CD8-positive, alpha-beta memory T cell (primary cell): ENCODE measurements at regions not wholly inside any gene's neighbourhood (a gene's known extent, or its start where the extent isn't known, plus 50 kb on each side); places are given as distances from the start of the nearest gene placed in this dataset.

Experiments used
- CTCF ChIA-PET: fragments of 350-600 bp; sonication (Branson Sonifier 250); formaldehyde crosslinking; loops from one replicate; lab custom pipeline; 2021; ENCODE audit warnings: antibody characterized with exemption; lab: Charles Lee
- POLR2A ChIA-PET: fragments of 350-600 bp; sonication (Branson Sonifier 250); formaldehyde crosslinking; loops from one replicate; lab custom pipeline; 2021; ENCODE audit warnings: antibody characterized with exemption; lab: Charles Lee
- DNase-seq, 5 donors: peaks; one replicate each; pipeline versions ENCODE4 v3.0.0 to v3.0.0-alpha.2; 2020 to 2022; ENCODE audit warnings: mixed read lengths in 1 of 5
- H3K27ac ChIP-seq: one replicate; pipeline ENCODE4 v1.7.0; 2013; ENCODE audit warnings: low read depth, mild to moderate bottlenecking, low read length, moderate library complexity
- H3K27me3 ChIP-seq: 2 replicates; pipeline ENCODE4 v1.7.0; 2013; ENCODE audit warnings: low read length, mild to moderate bottlenecking; ENCODE audit not compliant: insufficient read depth, poor library complexity, severe bottlenecking
- H3K36me3 ChIP-seq: 2 replicates; pipeline ENCODE4 v1.7.0; 2013; ENCODE audit warnings: mild to moderate bottlenecking, low read length, moderate library complexity; ENCODE audit not compliant: insufficient read depth
- H3K4me1 ChIP-seq: 2 replicates; pipeline ENCODE4 v1.7.0; 2013; ENCODE audit warnings: mild to moderate bottlenecking, low read length, moderate library complexity; ENCODE audit not compliant: insufficient read depth
- H3K4me3 ChIP-seq: 2 replicates; pipeline ENCODE4 v1.7.0; 2013; ENCODE audit warnings: mild to moderate bottlenecking, low read length
- H3K9me3 ChIP-seq: 2 replicates; pipeline ENCODE4 v1.7.0; 2013; ENCODE audit warnings: mild to moderate bottlenecking, low read length
- H3K27ac Mint-ChIP-seq, 8 donors: one replicate each; pipeline ENCODE4 v1.8.0; 2020 to 2021; ENCODE audit warnings: mixed read lengths in 8 of 8, mild to moderate bottlenecking in 6 of 8, inconsistent platforms in 3 of 8, moderate library complexity in 3 of 8
- H3K27me3 Mint-ChIP-seq, 2 donors: one replicate each; pipeline ENCODE4 v1.8.0; 2020 to 2021; ENCODE audit warnings: mixed read lengths in 2 of 2, mild to moderate bottlenecking in 1 of 2, moderate library complexity in 1 of 2
- H3K36me3 Mint-ChIP-seq, 3 donors: one replicate each; pipeline ENCODE4 v1.8.0; 2020 to 2021; ENCODE audit warnings: mixed read lengths in 3 of 3, inconsistent platforms in 1 of 3, mild to moderate bottlenecking in 1 of 3
- H3K4me1 Mint-ChIP-seq, 3 donors: one replicate each; pipeline ENCODE4 v1.8.0; 2020 to 2021; ENCODE audit warnings: mixed read lengths in 3 of 3, inconsistent platforms in 1 of 3, mild to moderate bottlenecking in 1 of 3
- H3K4me3 Mint-ChIP-seq, 7 donors: one replicate each; pipeline ENCODE4 v1.8.0; 2020 to 2021; ENCODE audit warnings: mixed read lengths in 7 of 7, mild to moderate bottlenecking in 6 of 7, moderate library complexity in 4 of 7, inconsistent platforms in 2 of 7
- H3K9me3 Mint-ChIP-seq, 5 donors: one replicate each; pipeline ENCODE4 v1.8.0; 2020 to 2022; ENCODE audit warnings: mixed read lengths in 5 of 5, mild to moderate bottlenecking in 3 of 5, moderate library complexity in 2 of 5, inconsistent platforms in 1 of 5

DNA sequence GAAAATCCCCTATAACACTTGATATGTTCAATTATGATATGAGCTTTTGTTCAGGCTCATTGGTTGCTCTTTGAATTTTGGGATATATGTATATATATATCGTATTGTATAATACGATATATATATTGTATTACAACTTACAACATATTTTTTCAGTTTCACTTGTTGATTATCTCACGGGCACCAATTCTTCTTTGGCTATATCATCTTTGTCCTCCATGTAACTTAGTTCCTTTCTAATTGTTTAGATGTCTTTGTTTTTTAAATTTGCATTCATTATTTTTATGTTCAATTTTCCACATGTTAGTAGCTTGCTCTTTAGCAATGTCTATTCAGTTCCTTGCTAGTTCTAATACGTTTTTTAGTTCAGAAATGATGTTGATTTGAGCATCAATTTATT, 150.0 kb downstream of the BACH1 start:
- Mint-ChIP-seq H3K36me3 (peaks cover 0 to 11% (median 10%) of the 10 kb centered on the region in 3 donors), H3K9me3 (peaks cover 0 to 9% (median 0%) of the 10 kb centered on the region in 5 donors), H3K27me3 (peaks cover 0 to 3% of the 10 kb centered on the region in 2 donors), H3K4me3 (peak overlapping the region in 5 of 7 donors; percentile 18 to 65 (median 56)), H3K27ac (peak overlapping the region in 7 of 8 donors; percentile 14 to 98 (median 92)), H3K4me1 (peaks cover 13 to 44% (median 14%) of the 10 kb centered on the region in 3 donors)
- CTCF ChIA-PET = interaction anchor here (1.4 to 1.5 kb wide), 2 partner anchors 23 to 31 kb away, joined by 3 read pairs; no protein-coding TSS in a partner anchor
- H3K36me3 ChIP-seq = no peaks in the 10 kb centered on the region
- H3K27me3 ChIP-seq = no peaks in the 10 kb centered on the region
- no peak overlapping the region for H3K4me3 ChIP-seq
- H3K27ac ChIP-seq = no peak overlapping the region
- no peak for DNase-seq
- H3K4me1 ChIP-seq = peaks cover 16% of the 10 kb centered on the region
- POLR2A ChIA-PET = no interaction called here
- no peaks in the 10 kb centered on the region for H3K9me3 ChIP-seq

DNA sequence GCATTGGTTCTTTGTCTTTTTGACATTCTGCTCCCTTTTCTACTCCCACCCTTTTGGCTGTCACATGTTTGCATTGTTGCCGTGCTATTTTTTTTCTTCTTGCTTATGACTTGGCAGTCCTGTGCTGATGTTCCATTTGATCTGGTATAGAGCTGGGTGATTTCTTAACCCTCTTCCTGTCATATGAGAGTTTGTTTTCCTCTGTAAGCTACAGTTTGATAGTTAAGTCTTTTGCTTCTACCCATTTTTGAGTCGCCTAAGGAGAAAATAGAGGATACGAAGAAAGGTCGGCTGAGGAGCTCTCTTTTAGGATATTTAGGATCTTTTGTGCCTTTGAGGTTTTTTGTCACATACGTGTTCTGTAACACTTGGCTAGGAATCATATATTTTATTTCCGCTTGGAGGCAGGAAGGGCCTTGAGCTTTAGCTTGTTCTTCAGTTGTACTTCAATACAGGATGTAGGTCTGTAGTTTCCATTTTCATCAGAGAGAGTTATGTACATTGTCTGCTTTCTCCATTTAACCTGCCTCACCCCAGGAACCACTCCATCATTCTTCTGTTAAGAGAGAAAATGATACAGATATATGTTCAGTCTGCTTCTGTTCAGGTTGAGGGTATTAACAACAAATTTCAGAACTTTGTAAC, 150.7 kb downstream of the BACH1 start:
- Histone ChIP-seq H3K36me3 (no peaks in the 10 kb centered on the region), H3K27me3 (no peaks in the 10 kb centered on the region), H3K27ac (no peak overlapping the region), H3K4me3 (peak overlapping the region; percentile 34), H3K4me1 (peaks cover 16% of the 10 kb centered on the region), H3K9me3 (no peaks in the 10 kb centered on the region)
- Mint-ChIP-seq H3K27me3 (peaks cover 0 to 3% of the 10 kb centered on the region in 2 donors), H3K27ac (peak overlapping the region; percentile 14 to 98 (median 90)), H3K4me3 (peak overlapping the region in 6 of 7 donors; percentile 18 to 65 (median 56)), H3K36me3 (peaks cover 0 to 9% (median 9%) of the 10 kb centered on the region in 3 donors), H3K9me3 (peaks cover 0 to 9% (median 0%) of the 10 kb centered on the region in 5 donors), H3K4me1 (peaks cover 13 to 46% (median 14%) of the 10 kb centered on the region in 3 donors)
- ChIA-PET POLR2A (no interaction called here), CTCF (interaction anchor here (0.9 to 1.5 kb wide), 3 partner anchors 23 to 73 kb away, joined by 3 read pairs; no protein-coding TSS in a partner anchor)
- DNase-seq = peak in 2 of 5 donors; percentile 19 to 73

DNA sequence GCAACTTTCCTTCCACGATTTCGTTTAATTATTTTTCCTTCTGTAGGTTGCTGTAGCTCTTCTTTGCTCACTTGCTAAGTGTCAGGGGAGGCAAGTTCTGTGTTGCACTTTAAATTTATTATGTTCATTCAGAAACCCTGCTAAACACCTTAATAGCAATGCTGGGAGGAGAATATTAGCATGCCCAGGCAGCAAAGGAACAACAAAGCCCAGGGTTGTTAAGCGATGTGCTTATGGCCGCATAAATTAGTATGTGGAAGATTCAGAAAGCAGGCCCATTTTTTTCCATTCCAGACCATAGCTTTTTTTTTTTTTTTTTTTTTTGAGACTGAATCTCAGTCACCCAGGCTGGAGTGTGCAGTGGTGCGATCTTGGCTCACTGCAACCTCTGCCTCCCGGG, 151.3 kb downstream of the BACH1 start:
- Mint-ChIP-seq H3K27ac (peak overlapping the region; percentile 14 to 98 (median 90)), H3K4me1 (peaks cover 13 to 48% (median 14%) of the 10 kb centered on the region in 3 donors), H3K9me3 (peaks cover 0 to 9% (median 0%) of the 10 kb centered on the region in 5 donors), H3K36me3 (peaks cover 1 to 9% (median 8%) of the 10 kb centered on the region in 3 donors), H3K27me3 (peaks cover 0 to 3% of the 10 kb centered on the region in 2 donors), H3K4me3 (peak overlapping the region in 3 of 7 donors; percentile 56 to 65 (median 65))
- Histone ChIP-seq H3K9me3 (no peaks in the 10 kb centered on the region), H3K36me3 (no peaks in the 10 kb centered on the region), H3K27me3 (no peaks in the 10 kb centered on the region), H3K4me1 (peaks cover 16% of the 10 kb centered on the region), H3K4me3 (peak overlapping the region; percentile 34), H3K27ac (no peak overlapping the region)
- DNase-seq = no peak
- CTCF ChIA-PET = interaction anchor here (0.9 to 1.5 kb wide), 3 partner anchors 22 to 74 kb away, joined by 3 read pairs; no protein-coding TSS in a partner anchor
- POLR2A ChIA-PET = no interaction called here

DNA sequence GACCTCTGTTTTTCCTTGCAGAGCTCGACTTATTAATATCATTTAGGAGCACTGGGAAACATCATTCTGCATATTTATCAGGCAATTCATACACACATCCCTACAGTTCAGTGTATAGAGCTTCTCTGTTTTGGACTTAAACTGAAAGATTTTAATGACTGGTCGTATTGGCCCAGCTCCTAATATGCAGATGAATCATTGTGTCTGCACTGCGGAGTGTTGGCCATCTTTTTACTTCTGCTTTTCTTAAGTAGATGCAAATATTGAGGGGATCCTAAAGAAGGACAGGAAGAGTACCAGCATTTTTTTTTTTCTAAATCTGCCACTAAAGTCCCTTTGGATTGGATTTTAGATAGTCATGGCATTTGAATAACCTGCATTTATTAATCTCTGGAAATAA, 154.8 kb downstream of the BACH1 start:
- H3K27me3 ChIP-seq = no peaks in the 10 kb centered on the region
- H3K9me3 ChIP-seq = no peaks in the 10 kb centered on the region
- no peak for DNase-seq
- H3K4me1 ChIP-seq = peaks cover 12% of the 10 kb centered on the region
- Mint-ChIP-seq H3K4me1 (peaks cover 13 to 51% (median 14%) of the 10 kb centered on the region in 3 donors), H3K36me3 (peaks cover 1 to 8% (median 7%) of the 10 kb centered on the region in 3 donors), H3K4me3 (no peak overlapping the region), H3K27me3 (peaks cover 0 to 3% of the 10 kb centered on the region in 2 donors), H3K27ac (no peak overlapping the region), H3K9me3 (peaks cover 0 to 7% (median 0%) of the 10 kb centered on the region in 5 donors)
- no peak overlapping the region for H3K4me3 ChIP-seq
- H3K27ac ChIP-seq = no peak overlapping the region
- POLR2A ChIA-PET = no interaction called here
- H3K36me3 ChIP-seq = no peaks in the 10 kb centered on the region
- CTCF ChIA-PET = no interaction called here

DNA sequence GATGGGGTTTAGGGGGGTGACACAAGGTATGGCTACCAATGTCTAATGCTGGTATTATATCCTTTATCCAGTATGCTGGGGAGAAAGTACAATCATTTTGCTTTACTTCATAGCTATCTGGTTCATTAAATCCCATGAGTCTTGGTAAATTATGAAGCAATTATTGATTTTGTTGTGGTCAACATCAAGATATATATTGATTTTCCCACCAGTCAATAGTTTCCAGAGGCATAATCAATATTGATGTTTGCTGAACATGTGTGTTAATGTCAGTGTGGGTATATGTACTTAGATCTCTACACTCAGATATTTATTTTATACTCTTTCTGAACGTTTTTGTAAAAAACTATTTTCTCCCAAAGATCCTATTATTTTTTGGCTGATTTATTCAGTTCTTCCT, 155.5 kb downstream of the BACH1 start:
- Mint-ChIP-seq H3K27me3 (peaks cover 0 to 3% of the 10 kb centered on the region in 2 donors), H3K9me3 (peaks cover 0 to 1% (median 0%) of the 10 kb centered on the region in 5 donors), H3K36me3 (peaks cover under 1 to 8% (median 1%) of the 10 kb centered on the region in 3 donors), H3K4me3 (no peak overlapping the region), H3K27ac (no peak overlapping the region), H3K4me1 (peaks cover 9 to 45% (median 10%) of the 10 kb centered on the region in 3 donors)
- Histone ChIP-seq H3K36me3 (no peaks in the 10 kb centered on the region), H3K9me3 (no peaks in the 10 kb centered on the region), H3K4me1 (peaks cover 11% of the 10 kb centered on the region), H3K27me3 (no peaks in the 10 kb centered on the region), H3K27ac (no peak overlapping the region), H3K4me3 (no peak overlapping the region)
- POLR2A ChIA-PET = no interaction called here
- CTCF ChIA-PET = no interaction called here
- DNase-seq = no peak

DNA sequence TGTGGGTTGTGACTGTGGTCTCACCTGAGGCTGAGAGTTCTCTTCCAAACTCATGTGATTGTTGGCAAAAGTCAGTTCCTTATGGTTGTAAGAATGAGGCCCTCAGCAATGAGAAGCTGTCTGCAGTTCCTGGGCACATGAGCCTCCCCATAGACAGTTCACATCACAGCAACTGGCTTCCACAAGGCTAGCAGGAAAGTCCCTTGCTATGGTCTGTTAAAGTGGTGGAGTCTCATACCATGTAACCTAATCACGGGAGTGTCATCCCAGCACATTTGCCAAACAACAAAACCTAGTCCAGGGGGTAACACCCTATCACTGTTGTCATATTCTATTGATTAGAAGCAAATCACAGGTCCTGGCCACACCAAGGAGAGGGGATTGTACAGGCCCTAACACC, 163.8 kb downstream of the BACH1 start:
- Mint-ChIP-seq H3K4me3 (no peak overlapping the region), H3K27me3 (no peaks in the 10 kb centered on the region), H3K27ac (no peak overlapping the region), H3K36me3 (peaks cover 4 to 8% (median 5%) of the 10 kb centered on the region in 3 donors), H3K4me1 (peaks cover 0 to 10% (median 0%) of the 10 kb centered on the region in 3 donors), H3K9me3 (no peaks in the 10 kb centered on the region)
- no peaks in the 10 kb centered on the region for H3K27me3 ChIP-seq
- H3K9me3 ChIP-seq = no peaks in the 10 kb centered on the region
- no peak overlapping the region for H3K27ac ChIP-seq
- POLR2A ChIA-PET = no interaction called here
- no peaks in the 10 kb centered on the region for H3K36me3 ChIP-seq
- CTCF ChIA-PET = no interaction called here
- no peak overlapping the region for H3K4me3 ChIP-seq
- no peak for DNase-seq
- H3K4me1 ChIP-seq = no peaks in the 10 kb centered on the region

DNA sequence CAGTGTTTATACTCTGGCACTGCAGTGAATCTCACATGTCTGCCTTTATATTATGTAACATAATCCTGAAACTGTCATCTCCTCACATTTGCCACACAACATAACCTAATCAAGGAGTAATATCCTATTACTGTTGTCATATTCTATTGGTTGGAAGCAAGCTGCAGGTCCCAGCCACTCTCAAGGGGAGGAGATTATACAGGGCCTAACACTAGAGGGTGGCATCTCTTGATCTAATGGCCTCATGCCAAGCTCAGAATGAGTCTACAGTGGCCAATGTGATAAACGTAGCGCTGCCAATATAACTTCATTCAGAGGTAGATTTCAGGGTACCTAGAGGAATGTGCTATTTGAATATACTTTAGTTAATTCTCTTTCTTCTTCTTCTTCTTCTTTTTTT, 166.8 kb downstream of the BACH1 start:
- no peak overlapping the region for H3K27ac ChIP-seq
- H3K9me3 Mint-ChIP-seq = no peaks in the 10 kb centered on the region
- H3K27ac Mint-ChIP-seq = peak overlapping the region in 2 of 8 donors; percentile 7 to 48
- H3K4me1 Mint-ChIP-seq = peaks cover 0 to 5% (median 0%) of the 10 kb centered on the region in 3 donors
- H3K9me3 ChIP-seq = no peaks in the 10 kb centered on the region
- POLR2A ChIA-PET = no interaction called here
- H3K27me3 Mint-ChIP-seq = peaks cover 0 to 5% of the 10 kb centered on the region in 2 donors
- DNase-seq = no peak
- no peaks in the 10 kb centered on the region for H3K4me1 ChIP-seq
- CTCF ChIA-PET = interaction anchor here (1.5 kb wide), 1 partner anchor 10 kb away, joined by 5 read pairs; no protein-coding TSS in a partner anchor
- H3K27me3 ChIP-seq = no peaks in the 10 kb centered on the region
- no peak overlapping the region for H3K4me3 ChIP-seq
- H3K4me3 Mint-ChIP-seq = no peak overlapping the region
- H3K36me3 ChIP-seq = no peaks in the 10 kb centered on the region
- peaks cover 2 to 5% (median 4%) of the 10 kb centered on the region in 3 donors for H3K36me3 Mint-ChIP-seq

DNA sequence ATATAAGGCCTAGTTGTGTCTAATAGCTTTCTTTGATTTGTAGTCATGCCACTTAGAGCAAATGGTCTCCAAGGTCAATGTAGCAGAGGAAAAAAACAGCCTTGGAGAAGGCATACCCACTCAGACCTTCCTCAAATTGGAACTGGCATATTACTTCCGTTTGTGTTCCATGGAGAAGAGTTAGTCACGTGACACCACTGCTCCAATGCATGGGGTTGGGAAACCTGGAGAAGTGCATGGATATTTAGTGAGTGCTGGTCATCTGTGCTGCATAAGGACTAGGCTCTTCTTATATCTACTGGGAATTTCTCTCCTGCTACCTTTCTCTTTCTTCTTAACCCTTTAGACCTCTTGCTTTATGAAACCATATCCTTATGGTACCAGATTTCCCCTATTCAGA, 167.8 kb downstream of the BACH1 start:
- ChIA-PET CTCF (interaction anchor here (1.5 kb wide), 1 partner anchor 9 kb away, joined by 5 read pairs; no protein-coding TSS in a partner anchor), POLR2A (no interaction called here)
- Mint-ChIP-seq H3K27ac (no peak overlapping the region), H3K4me1 (peaks cover 0 to 9% (median 0%) of the 10 kb centered on the region in 3 donors), H3K27me3 (peaks cover 0 to 5% of the 10 kb centered on the region in 2 donors), H3K4me3 (no peak overlapping the region), H3K36me3 (peaks cover 0 to 3% (median 2%) of the 10 kb centered on the region in 3 donors), H3K9me3 (no peaks in the 10 kb centered on the region)
- no peaks in the 10 kb centered on the region for H3K36me3 ChIP-seq
- no peak for DNase-seq
- H3K4me1 ChIP-seq = no peaks in the 10 kb centered on the region
- H3K27ac ChIP-seq = no peak overlapping the region
- H3K9me3 ChIP-seq = no peaks in the 10 kb centered on the region
- no peaks in the 10 kb centered on the region for H3K27me3 ChIP-seq
- H3K4me3 ChIP-seq = no peak overlapping the region
